T-helper 1 cell treated with Interleukin-12 subunit alpha and Interleukin-12 subunit beta and Interleukin-4 antibody, amounts not matched to agents 30 μg/mL and 1 μg/mL, for 36 hours (primary cell): ENCODE measurements at regions not wholly inside any gene's neighbourhood (a gene's known extent, or its start where the extent isn't known, plus 50 kb on each side); places are given as distances from the start of the nearest gene placed in this dataset.

Experiments
- H3K27ac Mint-ChIP-seq: one replicate; pipeline ENCODE4 v1.8.0; 2021; ENCODE audit warnings: mild to moderate bottlenecking, mixed read lengths
- H3K27me3 Mint-ChIP-seq: one replicate; pipeline ENCODE4 v1.8.0; 2021; ENCODE audit warnings: low read depth, mixed read lengths
- H3K36me3 Mint-ChIP-seq: one replicate; pipeline ENCODE4 v1.8.0; 2021; ENCODE audit warnings: low read depth, mixed read lengths
- H3K4me1 Mint-ChIP-seq: one replicate; pipeline ENCODE4 v1.8.0; 2021; ENCODE audit warnings: low read depth, mixed read lengths
- H3K4me3 Mint-ChIP-seq: one replicate; pipeline ENCODE4 v1.8.0; 2021; ENCODE audit warnings: mild to moderate bottlenecking, moderate library complexity, mixed read lengths
- H3K9me3 Mint-ChIP-seq: one replicate; pipeline ENCODE4 v1.8.0; 2021; ENCODE audit warnings: mixed read lengths

- Mint-ChIP-seq H3K4me1 (no peaks in the 10 kb centered on the region), H3K27ac (no peak overlapping the region), H3K9me3 (peaks cover 35% of the 10 kb centered on the region), H3K27me3 (no peaks in the 10 kb centered on the region), H3K36me3 (no peaks in the 10 kb centered on the region), H3K4me3 (no peak overlapping the region)
Observed at GRCh38 chr14:25615174-25615573, 565.2 kb upstream of the STXBP6 start.

- Mint-ChIP-seq H3K27me3 (no peaks in the 10 kb centered on the region), H3K4me3 (no peak overlapping the region), H3K27ac (no peak overlapping the region), H3K4me1 (no peaks in the 10 kb centered on the region), H3K36me3 (no peaks in the 10 kb centered on the region), H3K9me3 (peaks cover 27% of the 10 kb centered on the region)
Observed at GRCh38 chr14:25607192-25607591, 557.2 kb upstream of the STXBP6 start.

- no peaks in the 10 kb centered on the region for H3K4me1 Mint-ChIP-seq
- H3K27ac Mint-ChIP-seq = no peak overlapping the region
- no peaks in the 10 kb centered on the region for H3K36me3 Mint-ChIP-seq
- H3K27me3 Mint-ChIP-seq = no peaks in the 10 kb centered on the region
- no peak overlapping the region for H3K4me3 Mint-ChIP-seq
- peaks cover 38% of the 10 kb centered on the region for H3K9me3 Mint-ChIP-seq
Observed at GRCh38 chr14:25602106-25602505, 552.2 kb upstream of the STXBP6 start.

GRCh38 chr14:25588751-25589150 lies 538.8 kb upstream of the STXBP6 start:
- Mint-ChIP-seq H3K36me3 (no peaks in the 10 kb centered on the region), H3K9me3 (peaks cover 37% of the 10 kb centered on the region), H3K4me1 (no peaks in the 10 kb centered on the region), H3K27ac (no peak overlapping the region), H3K27me3 (no peaks in the 10 kb centered on the region), H3K4me3 (no peak overlapping the region)

GRCh38 chr14:25574628-25575325 lies 524.8 kb upstream of the STXBP6 start:
- Mint-ChIP-seq H3K4me1 (no peaks in the 10 kb centered on the region), H3K36me3 (no peaks in the 10 kb centered on the region), H3K27ac (no peak overlapping the region), H3K27me3 (no peaks in the 10 kb centered on the region), H3K4me3 (no peak overlapping the region), H3K9me3 (peaks cover 12% of the 10 kb centered on the region)

- H3K27ac Mint-ChIP-seq = no peak overlapping the region
- no peak overlapping the region for H3K4me3 Mint-ChIP-seq
- H3K4me1 Mint-ChIP-seq = no peaks in the 10 kb centered on the region
- H3K27me3 Mint-ChIP-seq = no peaks in the 10 kb centered on the region
- no peaks in the 10 kb centered on the region for H3K36me3 Mint-ChIP-seq
- H3K9me3 Mint-ChIP-seq = peaks cover 19% of the 10 kb centered on the region
Observed at GRCh38 chr14:25570483-25570882, 520.5 kb upstream of the STXBP6 start.

GRCh38 chr14:25557466-25557865 lies 507.5 kb upstream of the STXBP6 start:
- H3K36me3 Mint-ChIP-seq = no peaks in the 10 kb centered on the region
- H3K4me3 Mint-ChIP-seq = no peak overlapping the region
- no peak overlapping the region for H3K27ac Mint-ChIP-seq
- H3K4me1 Mint-ChIP-seq = no peaks in the 10 kb centered on the region
- peaks cover 10% of the 10 kb centered on the region for H3K9me3 Mint-ChIP-seq
- H3K27me3 Mint-ChIP-seq = no peaks in the 10 kb centered on the region

GRCh38 chr14:25552826-25553225 lies 502.9 kb upstream of the STXBP6 start:
- Mint-ChIP-seq H3K27me3 (no peaks in the 10 kb centered on the region), H3K9me3 (peaks cover 28% of the 10 kb centered on the region), H3K4me1 (no peaks in the 10 kb centered on the region), H3K27ac (no peak overlapping the region), H3K4me3 (no peak overlapping the region), H3K36me3 (no peaks in the 10 kb centered on the region)

GRCh38 chr14:25551674-25552073 lies 501.7 kb upstream of the STXBP6 start:
- Mint-ChIP-seq H3K9me3 (peaks cover 34% of the 10 kb centered on the region), H3K27me3 (no peaks in the 10 kb centered on the region), H3K4me1 (no peaks in the 10 kb centered on the region), H3K4me3 (no peak overlapping the region), H3K36me3 (no peaks in the 10 kb centered on the region), H3K27ac (no peak overlapping the region)

- H3K36me3 Mint-ChIP-seq = no peaks in the 10 kb centered on the region
- H3K9me3 Mint-ChIP-seq = peaks cover 32% of the 10 kb centered on the region
- H3K4me3 Mint-ChIP-seq = no peak overlapping the region
- H3K27me3 Mint-ChIP-seq = no peaks in the 10 kb centered on the region
- H3K4me1 Mint-ChIP-seq = no peaks in the 10 kb centered on the region
- H3K27ac Mint-ChIP-seq = no peak overlapping the region
Observed at GRCh38 chr14:25546826-25547225, 496.9 kb upstream of the STXBP6 start.

- Mint-ChIP-seq H3K27me3 (no peaks in the 10 kb centered on the region), H3K27ac (no peak overlapping the region), H3K4me1 (no peaks in the 10 kb centered on the region), H3K9me3 (peaks cover 21% of the 10 kb centered on the region), H3K4me3 (no peak overlapping the region), H3K36me3 (no peaks in the 10 kb centered on the region)
Observed at GRCh38 chr14:25537846-25538455, 488.0 kb upstream of the STXBP6 start.

GRCh38 chr14:25526290-25526689 lies 476.3 kb upstream of the STXBP6 start:
- Mint-ChIP-seq H3K4me3 (no peak overlapping the region), H3K36me3 (no peaks in the 10 kb centered on the region), H3K27me3 (no peaks in the 10 kb centered on the region), H3K4me1 (no peaks in the 10 kb centered on the region), H3K9me3 (peaks cover 9% of the 10 kb centered on the region), H3K27ac (no peak overlapping the region)

- H3K36me3 Mint-ChIP-seq = no peaks in the 10 kb centered on the region
- no peaks in the 10 kb centered on the region for H3K4me1 Mint-ChIP-seq
- no peak overlapping the region for H3K27ac Mint-ChIP-seq
- H3K27me3 Mint-ChIP-seq = no peaks in the 10 kb centered on the region
- H3K4me3 Mint-ChIP-seq = no peak overlapping the region
- peaks cover 9% of the 10 kb centered on the region for H3K9me3 Mint-ChIP-seq
Observed at GRCh38 chr14:25522926-25523325, 473.0 kb upstream of the STXBP6 start.

- H3K9me3 Mint-ChIP-seq = peaks cover 9% of the 10 kb centered on the region
- no peaks in the 10 kb centered on the region for H3K36me3 Mint-ChIP-seq
Observed at GRCh38 chr14:25522116-25522515, 472.2 kb upstream of the STXBP6 start.

GRCh38 chr14:25521616-25522015 lies 471.7 kb upstream of the STXBP6 start:
- peaks cover 10% of the 10 kb centered on the region for H3K9me3 Mint-ChIP-seq
- no peaks in the 10 kb centered on the region for H3K27me3 Mint-ChIP-seq
- no peak overlapping the region for H3K4me3 Mint-ChIP-seq
- no peak overlapping the region for H3K27ac Mint-ChIP-seq
- H3K36me3 Mint-ChIP-seq = no peaks in the 10 kb centered on the region
- H3K4me1 Mint-ChIP-seq = no peaks in the 10 kb centered on the region

More at GRCh38 chr14:25522116-25522515, 472.2 kb upstream of the STXBP6 start:
- no peak overlapping the region for H3K27ac Mint-ChIP-seq
- no peaks in the 10 kb centered on the region for H3K4me1 Mint-ChIP-seq
- no peak overlapping the region for H3K4me3 Mint-ChIP-seq
- no peaks in the 10 kb centered on the region for H3K27me3 Mint-ChIP-seq
